ENCODE measurements at regions not wholly inside any gene's neighbourhood (a gene's known extent, or its start where the extent isn't known, plus 50 kb on each side); places are given as distances from the start of the nearest gene placed in this dataset.

DNA sequence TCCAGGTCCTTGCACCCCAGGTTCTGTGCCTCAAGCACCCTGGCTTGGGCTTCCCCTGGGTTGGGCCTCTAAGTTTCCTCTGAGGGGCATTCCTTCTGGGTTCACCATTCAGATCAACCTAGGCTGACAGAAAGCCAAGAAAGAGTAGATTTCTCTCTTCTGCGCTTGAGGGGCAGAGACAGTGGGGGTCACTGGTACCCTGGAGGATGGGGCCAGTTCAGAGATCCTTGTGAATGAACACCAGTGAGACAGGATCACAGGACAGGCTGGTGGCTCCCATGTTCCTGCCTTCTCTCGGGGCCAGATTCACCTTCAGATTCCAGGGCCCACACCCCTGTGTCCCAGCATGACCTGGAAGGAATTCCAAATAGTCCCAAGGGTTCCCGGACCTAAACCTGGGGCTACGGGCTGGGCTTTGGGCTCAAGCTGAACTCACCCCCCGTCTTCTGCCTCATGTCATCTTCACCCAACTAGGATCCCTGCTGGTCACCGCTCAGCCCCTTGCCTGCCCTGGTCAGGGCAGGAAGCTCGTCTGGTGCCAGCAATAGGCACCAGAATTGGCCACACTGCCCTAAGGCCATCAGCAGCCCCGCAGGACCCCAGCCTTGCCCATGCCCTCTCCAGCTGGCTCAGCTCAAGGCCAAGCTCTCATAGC is 91.8 kb upstream of the MVB12B start:
- H3K27ac ChIP-seq (ENCODE audit: low read length in 2 of 2) = no peak overlapping the region
- no peak overlapping the region for H3K4me3 Mint-ChIP-seq
- H2AFZ ChIP-seq (ENCODE audit: insufficient read depth, low read depth, low read length, poor library complexity, severe bottlenecking) = no peak overlapping the region
- no peaks in the 10 kb centered on the region for H3K36me3 ChIP-seq (replicated peaks in 1 of 2; ENCODE audit: control extremely low read depth in 1 of 2, control insufficient read depth in 1 of 2, extremely low read depth in 1 of 2, insufficient read depth in 2 of 2, low read length in 1 of 2)
- POLR2A ChIA-PET = interaction anchor here (0.6 kb wide), 1 partner anchor 362 kb away, joined by 3 read pairs; no protein-coding TSS in a partner anchor
- DNase-seq (no peak), ATAC-seq (ENCODE audit: low read depth) (no peak)
- no peaks in the 10 kb centered on the region for H3K79me2 ChIP-seq (ENCODE audit: control insufficient read depth, insufficient read depth, low read length)
- H3K9me3 ChIP-seq (ENCODE audit: control extremely low read depth in 1 of 3, control insufficient read depth in 2 of 3, insufficient read depth in 1 of 3, low read length in 2 of 3) = peaks cover 0 to 2% (median 0%) of the 10 kb centered on the region in 3 donors
- H4K20me1 ChIP-seq (ENCODE audit: control insufficient read depth, insufficient read depth, low read length, poor library complexity, severe bottlenecking) = no peaks in the 10 kb centered on the region
- WGBS (ENCODE audit: insufficient coverage) = 87% methylated on average over 8 of the region's 8 CpGs
- H3K27me3 ChIP-seq (replicated peaks in 1 of 4; ENCODE audit: control extremely low read depth in 1 of 4, control insufficient read depth in 3 of 4, insufficient read depth in 4 of 4, low read length in 3 of 4) = peaks cover 0 to 6% (median 0%) of the 10 kb centered on the region in 4 experiments
- TF ChIP-seq, protein P1, sequence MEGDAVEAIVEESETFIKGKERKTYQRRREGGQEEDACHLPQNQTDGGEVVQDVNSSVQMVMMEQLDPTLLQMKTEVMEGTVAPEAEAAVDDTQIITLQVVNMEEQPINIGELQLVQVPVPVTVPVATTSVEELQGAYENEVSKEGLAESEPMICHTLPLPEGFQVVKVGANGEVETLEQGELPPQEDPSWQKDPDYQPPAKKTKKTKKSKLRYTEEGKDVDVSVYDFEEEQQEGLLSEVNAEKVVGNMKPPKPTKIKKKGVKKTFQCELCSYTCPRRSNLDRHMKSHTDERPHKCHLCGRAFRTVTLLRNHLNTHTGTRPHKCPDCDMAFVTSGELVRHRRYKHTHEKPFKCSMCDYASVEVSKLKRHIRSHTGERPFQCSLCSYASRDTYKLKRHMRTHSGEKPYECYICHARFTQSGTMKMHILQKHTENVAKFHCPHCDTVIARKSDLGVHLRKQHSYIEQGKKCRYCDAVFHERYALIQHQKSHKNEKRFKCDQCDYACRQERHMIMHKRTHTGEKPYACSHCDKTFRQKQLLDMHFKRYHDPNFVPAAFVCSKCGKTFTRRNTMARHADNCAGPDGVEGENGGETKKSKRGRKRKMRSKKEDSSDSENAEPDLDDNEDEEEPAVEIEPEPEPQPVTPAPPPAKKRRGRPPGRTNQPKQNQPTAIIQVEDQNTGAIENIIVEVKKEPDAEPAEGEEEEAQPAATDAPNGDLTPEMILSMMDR (IDR thresholded peaks at IDR 0.05) = no peak
- no peak for TF ChIP-seq EZH2 (IDR thresholded peaks at IDR 0.05; ENCODE audit: borderline replicate concordance, insufficient read depth, low read depth, low read length, poor library complexity, severe bottlenecking)
- intact Hi-C loops (cut with micrococcal nuclease) = no loop called here
- H3K4me2 ChIP-seq (replicated peaks; ENCODE audit: low read depth, low read length, poor library complexity, severe bottlenecking) = no peak overlapping the region
- H3K4me1 Mint-ChIP-seq = no peaks in the 10 kb centered on the region
- no peak overlapping the region for H3K9ac ChIP-seq (ENCODE audit: low read length)
- no peak overlapping the region for H3K4me3 ChIP-seq (ENCODE audit: control extremely low read depth in 1 of 5, extremely low read depth in 1 of 5, insufficient read depth in 1 of 5, low read depth in 2 of 5, low read length in 4 of 5)
- no peaks in the 10 kb centered on the region for H3K4me1 ChIP-seq (ENCODE audit: control insufficient read depth in 2 of 2, insufficient read depth in 2 of 2, low read length in 2 of 2)
- CTCF ChIA-PET = no interaction called here
- H3K9me3 Mint-ChIP-seq (ENCODE audit: insufficient read depth) = no peaks in the 10 kb centered on the region
- H3K27ac Mint-ChIP-seq = no peak overlapping the region
- peaks cover 10% of the 10 kb centered on the region for H3K27me3 Mint-ChIP-seq

DNA sequence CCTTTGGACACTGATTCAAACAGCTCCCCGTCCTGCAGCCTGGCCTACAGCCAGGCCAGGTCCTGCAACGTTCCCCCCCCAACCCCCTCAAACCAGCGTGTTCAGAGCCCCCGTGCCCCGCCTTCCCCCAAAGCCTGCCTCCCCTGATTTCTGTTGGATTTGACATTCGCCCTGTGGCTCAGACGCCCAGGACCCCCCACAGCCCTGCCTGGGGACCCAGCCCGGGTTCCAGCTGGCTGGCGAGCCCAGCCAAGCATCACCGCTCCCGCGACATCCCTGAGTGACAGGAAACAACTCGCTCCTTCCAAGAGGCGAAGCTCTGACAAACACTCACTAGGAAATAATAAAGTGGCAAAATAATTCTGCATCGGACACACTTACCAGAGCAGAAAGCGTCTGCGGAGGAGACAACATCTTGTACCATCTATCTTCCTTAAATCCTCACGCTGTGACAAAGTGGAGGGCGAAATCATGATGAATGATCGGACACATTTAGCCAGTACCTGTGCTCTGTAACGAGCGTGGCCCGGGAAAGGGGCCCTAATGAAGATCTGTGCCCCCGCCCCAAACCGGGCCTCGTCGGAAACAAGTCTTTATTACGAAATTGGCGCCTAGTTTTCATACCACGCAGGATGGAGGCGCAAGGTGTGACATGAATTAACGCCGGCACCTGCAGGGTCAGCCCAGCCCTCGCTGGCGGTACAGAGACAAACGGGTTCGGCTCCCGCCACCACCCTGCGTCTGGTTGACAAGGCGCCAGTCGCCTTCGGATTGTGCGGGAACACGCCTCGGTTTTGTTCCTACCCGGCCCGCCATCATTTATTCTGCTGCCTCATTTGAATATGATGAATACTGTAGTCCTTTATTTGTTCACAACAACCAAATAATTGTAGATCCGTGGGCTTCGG is 91.0 kb upstream of the MVB12B start:
- H3K9me3 Mint-ChIP-seq (ENCODE audit: insufficient read depth) = no peaks in the 10 kb centered on the region
- peaks cover 0 to 2% (median 0%) of the 10 kb centered on the region in 3 donors for H3K9me3 ChIP-seq (ENCODE audit: control extremely low read depth in 1 of 3, control insufficient read depth in 2 of 3, insufficient read depth in 1 of 3, low read length in 2 of 3)
- no peaks in the 10 kb centered on the region for H4K20me1 ChIP-seq (ENCODE audit: control insufficient read depth, insufficient read depth, low read length, poor library complexity, severe bottlenecking)
- no peaks in the 10 kb centered on the region for H3K79me2 ChIP-seq (ENCODE audit: control insufficient read depth, insufficient read depth, low read length)
- no peaks in the 10 kb centered on the region for H3K27me3 ChIP-seq (replicated peaks in 1 of 4; ENCODE audit: control extremely low read depth in 1 of 4, control insufficient read depth in 3 of 4, insufficient read depth in 4 of 4, low read length in 3 of 4)
- no peak overlapping the region for H3K4me3 Mint-ChIP-seq
- POLR2A ChIA-PET = interaction anchor here (0.6 kb wide), 1 partner anchor 363 kb away, joined by 3 read pairs; no protein-coding TSS in a partner anchor
- H3K4me2 ChIP-seq (replicated peaks; ENCODE audit: low read depth, low read length, poor library complexity, severe bottlenecking) = no peak overlapping the region
- H3K27me3 Mint-ChIP-seq = peaks cover 8% of the 10 kb centered on the region
- TF ChIP-seq, protein P1 (IDR thresholded peaks at IDR 0.05) = no peak
- TF ChIP-seq EZH2 (IDR thresholded peaks at IDR 0.05; ENCODE audit: borderline replicate concordance, insufficient read depth, low read depth, low read length, poor library complexity, severe bottlenecking) = no peak
- H3K27ac ChIP-seq (ENCODE audit: low read length in 2 of 2) = no peak overlapping the region
- CTCF ChIA-PET = no interaction called here
- no peak overlapping the region for H2AFZ ChIP-seq (ENCODE audit: insufficient read depth, low read depth, low read length, poor library complexity, severe bottlenecking)
- no peaks in the 10 kb centered on the region for H3K36me3 ChIP-seq (replicated peaks in 1 of 2; ENCODE audit: control extremely low read depth in 1 of 2, control insufficient read depth in 1 of 2, extremely low read depth in 1 of 2, insufficient read depth in 2 of 2, low read length in 1 of 2)
- no peak overlapping the region for H3K9ac ChIP-seq (ENCODE audit: low read length)
- peaks cover under 1% of the 10 kb centered on the region in 2 donors for H3K4me1 ChIP-seq (ENCODE audit: control insufficient read depth in 2 of 2, insufficient read depth in 2 of 2, low read length in 2 of 2)
- WGBS (ENCODE audit: insufficient coverage) = 85% methylated on average over 38 of the region's 49 CpGs
- DNase-seq (no peak), ATAC-seq (ENCODE audit: low read depth) (no peak)
- H3K4me3 ChIP-seq (ENCODE audit: control extremely low read depth in 1 of 5, extremely low read depth in 1 of 5, insufficient read depth in 1 of 5, low read depth in 2 of 5, low read length in 4 of 5) = no peak overlapping the region
- H3K4me1 Mint-ChIP-seq = peaks cover 5% of the 10 kb centered on the region
- intact Hi-C loops (cut with micrococcal nuclease) = no loop called here
- no peak overlapping the region for H3K27ac Mint-ChIP-seq
